CD14-positive monocyte (primary cell): ENCODE measurements at regions not wholly inside any gene's neighbourhood (a gene's known extent, or its start where the extent isn't known, plus 50 kb on each side); places are given as distances from the start of the nearest gene placed in this dataset.

Source experiments
- DNase-seq, 3 donors: peaks; one replicate each; pipeline ENCODE4 v3.0.0-alpha.2; 2011 to 2022
- H2AFZ ChIP-seq: 2 replicates; pipeline ENCODE4 v1.6.0; 2012; ENCODE audit warnings: mild to moderate bottlenecking, low read depth, low read length, inconsistent platforms; ENCODE audit not compliant: insufficient read depth, poor library complexity, severe bottlenecking
- H3K27ac ChIP-seq, 2 donors: 1 replicate in 1 of 2; 2 replicates in 1 of 2; pipeline ENCODE4 v1.5.1; 2012 to 2013; ENCODE audit warnings: low read length in 2 of 2, control low read depth in 1 of 2, inconsistent platforms in 1 of 2, low read depth in 1 of 2, mild to moderate bottlenecking in 1 of 2
- H3K27me3 ChIP-seq, 2 donors: one replicate each; pipeline versions ENCODE4 v1.6.0 to v1.6.1; 2011 to 2013; ENCODE audit warnings: low read length in 2 of 2; ENCODE audit not compliant: control insufficient read depth in 2 of 2, insufficient read depth in 2 of 2
- H3K36me3 ChIP-seq, 2 donors: replicated peaks in 1 of 2; 1 replicate in 1 of 2; 2 replicates in 1 of 2; pipeline versions ENCODE4 v1.5.1 to v1.6.1; 2012 to 2013; ENCODE audit warnings: low read length in 2 of 2, control low read depth in 1 of 2, inconsistent platforms in 1 of 2, mild to moderate bottlenecking in 1 of 2; ENCODE audit not compliant: insufficient read depth in 2 of 2, control insufficient read depth in 1 of 2
- H3K4me1 ChIP-seq, 2 donors: 1 replicate in 1 of 2; 2 replicates in 1 of 2; pipeline versions ENCODE4 v1.5.1 to v1.6.1; 2012 to 2013; ENCODE audit warnings: low read length in 2 of 2, control low read depth in 1 of 2, inconsistent platforms in 1 of 2, mild to moderate bottlenecking in 1 of 2, moderate library complexity in 1 of 2; ENCODE audit not compliant: insufficient read depth in 2 of 2, control insufficient read depth in 1 of 2
- H3K4me2 ChIP-seq: replicated peaks from 2 replicates; pipeline ENCODE3; 2012; ENCODE audit warnings: low read length, moderate library complexity, mild to moderate bottlenecking; ENCODE audit not compliant: poor library complexity, severe bottlenecking; ENCODE audit errors: extremely low read depth
- H3K4me3 ChIP-seq, 3 experiments: fragments of 200-600 bp in 1 of 3; sonication (generic) in 1 of 3; replicated peaks in 1 of 3; 1 replicate in 2 of 3; 2 replicates in 1 of 3; pipeline ENCODE4 v1.5.1; 2011 to 2013; ENCODE audit warnings: low read length in 3 of 3, mild to moderate bottlenecking in 3 of 3, control low read depth in 2 of 3, low read depth in 2 of 3, inconsistent platforms in 1 of 3, moderate library complexity in 1 of 3
- H3K79me2 ChIP-seq: 2 replicates; pipeline ENCODE4 v1.6.0; 2012; ENCODE audit warnings: mild to moderate bottlenecking, control low read depth, inconsistent platforms, low read length, moderate library complexity; ENCODE audit not compliant: insufficient read depth
- H3K9ac ChIP-seq: 2 replicates; pipeline ENCODE4 v1.6.0; 2017; ENCODE audit warnings: low read length, mild to moderate bottlenecking; ENCODE audit not compliant: insufficient read depth, poor library complexity, severe bottlenecking
- H3K9me3 ChIP-seq, 2 donors: replicated peaks in 1 of 2; 1 replicate in 1 of 2; 2 replicates in 1 of 2; pipeline versions ENCODE4 v1.5.1 to v1.6.1; 2012 to 2013; ENCODE audit warnings: low read length in 2 of 2, control low read depth in 1 of 2; ENCODE audit not compliant: control insufficient read depth in 1 of 2, insufficient read depth in 1 of 2
- H4K20me1 ChIP-seq: 2 replicates; pipeline ENCODE4 v1.6.0; 2012; ENCODE audit warnings: mild to moderate bottlenecking, low read length, control low read depth, moderate library complexity; ENCODE audit not compliant: insufficient read depth
- H3K27ac Mint-ChIP-seq, 7 donors: one replicate each; pipeline ENCODE4 v1.8.0; 2020; ENCODE audit warnings: mild to moderate bottlenecking in 7 of 7, mixed read lengths in 7 of 7, moderate library complexity in 6 of 7, inconsistent platforms in 2 of 7
- H3K27me3 Mint-ChIP-seq, 3 donors: one replicate each; pipeline ENCODE4 v1.8.0; 2021 to 2022; ENCODE audit warnings: low read depth in 3 of 3, mild to moderate bottlenecking in 3 of 3, mixed read lengths in 3 of 3, moderate library complexity in 3 of 3, inconsistent platforms in 1 of 3
- H3K36me3 Mint-ChIP-seq, 2 donors: one replicate each; pipeline ENCODE4 v1.8.0; 2020; ENCODE audit warnings: mixed read lengths in 2 of 2, inconsistent platforms in 1 of 2, mild to moderate bottlenecking in 1 of 2
- H3K4me1 Mint-ChIP-seq: one replicate; pipeline ENCODE4 v1.8.0; 2020; ENCODE audit warnings: mild to moderate bottlenecking, mixed read lengths
- H3K4me3 Mint-ChIP-seq, 2 donors: one replicate each; pipeline ENCODE4 v1.8.0; 2020; ENCODE audit warnings: mild to moderate bottlenecking in 2 of 2, mixed read lengths in 2 of 2, moderate library complexity in 1 of 2
- H3K9me3 Mint-ChIP-seq, 7 donors: one replicate each; pipeline ENCODE4 v1.8.0; 2020 to 2022; ENCODE audit warnings: mixed read lengths in 7 of 7, mild to moderate bottlenecking in 6 of 7, moderate library complexity in 6 of 7, inconsistent platforms in 2 of 7
- CTCF ChIP-seq: fragments of 200-600 bp; IDR thresholded peaks from one replicate; pipeline ENCODE4 v1.8.0; 2022; ENCODE audit warnings: antibody characterized with exemption, mild to moderate bottlenecking
- WGBS: methylation state at CpG from one replicate; pipeline ENCODE4 v1.1.5; 2013; ENCODE audit warnings: missing lambda C conversion rate; ENCODE audit not compliant: insufficient coverage; 5-methylcytosine and 5-hydroxymethylcytosine counted together
- intact Hi-C, 2 donors: fragments of 100-400 bp; cut with micrococcal nuclease; formaldehyde crosslinking; loops; one replicate each; pipeline versions ENCODE4 v1.15.0 to v1.15.1; 2023

GRCh38 chr2:215836881-215837280, 176.5 kb downstream of the MREG start:
- H3K36me3 Mint-ChIP-seq: no peaks in the 10 kb centered on the region
- H3K27me3 ChIP-seq: peaks cover 0 to 2% of the 10 kb centered on the region in 2 donors
- no peak overlapping the region for H3K9ac ChIP-seq
- H3K27me3 Mint-ChIP-seq: peaks cover 1 to 3% (median 2%) of the 10 kb centered on the region in 3 donors
- peaks cover 17 to 33% of the 10 kb centered on the region in 2 donors for H3K4me1 ChIP-seq
- H3K9me3 ChIP-seq: no peaks in the 10 kb centered on the region
- H3K4me1 Mint-ChIP-seq: peaks cover 27% of the 10 kb centered on the region
- H4K20me1 ChIP-seq: no peaks in the 10 kb centered on the region
- no peak overlapping the region for H3K27ac Mint-ChIP-seq
- DNase-seq: no peak
- no peak overlapping the region for H3K4me3 ChIP-seq
- no peaks in the 10 kb centered on the region for H3K79me2 ChIP-seq
- no CpG with 5 or more reads among the region's 4 CpGs for WGBS
- H3K36me3 ChIP-seq: no peaks in the 10 kb centered on the region
- intact Hi-C loops: no loop called here
- H2AFZ ChIP-seq: no peak overlapping the region
- TF ChIP-seq CTCF: no peak
- no peaks in the 10 kb centered on the region for H3K9me3 Mint-ChIP-seq
- no peak overlapping the region for H3K4me3 Mint-ChIP-seq
- H3K4me2 ChIP-seq: no peak overlapping the region
- H3K27ac ChIP-seq: no peak overlapping the region

GRCh38 chr2:215835657-215836056, 177.7 kb downstream of the MREG start:
- WGBS: no CpG with 5 or more reads among the region's 1 CpG
- no peak overlapping the region for H3K4me3 Mint-ChIP-seq
- Histone ChIP-seq H3K36me3 (no peaks in the 10 kb centered on the region), H4K20me1 (no peaks in the 10 kb centered on the region), H3K9ac (no peak overlapping the region), H3K27ac (no peak overlapping the region), H3K9me3 (no peaks in the 10 kb centered on the region), H3K4me1 (peaks cover 27 to 36% of the 10 kb centered on the region in 2 donors), H3K4me2 (no peak overlapping the region), H3K27me3 (peaks cover 0 to 2% of the 10 kb centered on the region in 2 donors), H3K4me3 (no peak overlapping the region), H2AFZ (no peak overlapping the region), H3K79me2 (no peaks in the 10 kb centered on the region)
- no peak overlapping the region for H3K27ac Mint-ChIP-seq
- peaks cover 1 to 2% (median 2%) of the 10 kb centered on the region in 3 donors for H3K27me3 Mint-ChIP-seq
- H3K4me1 Mint-ChIP-seq: peaks cover 34% of the 10 kb centered on the region
- no peaks in the 10 kb centered on the region for H3K36me3 Mint-ChIP-seq
- no peak for TF ChIP-seq CTCF
- no peak for DNase-seq
- H3K9me3 Mint-ChIP-seq: no peaks in the 10 kb centered on the region
- intact Hi-C loops: no loop called here
